ENCODE measurements at regions not wholly inside any gene's neighbourhood (a gene's known extent, or its start where the extent isn't known, plus 50 kb on each side); places are given as distances from the start of the nearest gene placed in this dataset.

GRCh38 chr10:6944436-6944835 lies 364.4 kb upstream of the PRKCQ start:
- DNase-seq (ENCODE audit: low spot score) (no peak), ATAC-seq (no peak)
- Histone ChIP-seq H2AFZ (no peak overlapping the region), H3K27ac (ENCODE audit: low read depth) (no peak overlapping the region), H3K4me2 (no peak overlapping the region), H3K36me3 (ENCODE audit: insufficient read depth) (no peaks in the 10 kb centered on the region), H3F3A (replicated peaks; ENCODE audit: low read depth) (no peaks in the 10 kb centered on the region), H3K27me3 (ENCODE audit: insufficient read depth) (no peaks in the 10 kb centered on the region), H3K4me1 (ENCODE audit: insufficient read depth) (no peaks in the 10 kb centered on the region), H3K9me2 (ENCODE audit: insufficient read depth) (peaks cover 5% of the 10 kb centered on the region; the same call in 1 of the 2 replicates), H3K4me3 (no peak overlapping the region), H4K20me1 (replicated peaks; ENCODE audit: insufficient read depth) (no peaks in the 10 kb centered on the region), H3K79me2 (replicated peaks; ENCODE audit: insufficient read depth) (no peaks in the 10 kb centered on the region)
- TF ChIP-seq EZH2phosphoT487 (IDR thresholded peaks at IDR 0.05; ENCODE audit: unreplicated experiment), result no peak
- TF ChIP-seq CREB1 (CRISPR knock-in tag; IDR thresholded peaks at IDR 0.05; ENCODE audit: low read depth), result no peak
- TF ChIP-seq CTCF (conservative IDR thresholded peaks at IDR 0.05; ENCODE audit: low read depth in 2 of 2), result no peak
- TF ChIP-seq ETS1 (IDR thresholded peaks at IDR 0.05), result no peak
- no peak for TF ChIP-seq POLR2AphosphoS5 (IDR thresholded peaks at IDR 0.05; ENCODE audit: low read depth)
- TF ChIP-seq JUNB (IDR thresholded peaks at IDR 0.05; ENCODE audit: unreplicated experiment), result no peak
- TF ChIP-seq ZNF114 (CRISPR knock-in tag; IDR thresholded peaks at IDR 0.05), result no peak
- no peak for TF ChIP-seq ZNF331 (CRISPR knock-in tag; IDR thresholded peaks at IDR 0.05; ENCODE audit: low read depth)
- H3K9me3 Mint-ChIP-seq, result no peaks in the 10 kb centered on the region
- H3K4me3 Mint-ChIP-seq, result no peak overlapping the region
- no peak overlapping the region for H3K27ac Mint-ChIP-seq
- no peaks in the 10 kb centered on the region for H3K36me3 Mint-ChIP-seq (ENCODE audit: low read depth)
- H3K27me3 Mint-ChIP-seq (ENCODE audit: insufficient read depth, low read depth, poor library complexity), result no peaks in the 10 kb centered on the region
- H3K4me1 Mint-ChIP-seq, result no peaks in the 10 kb centered on the region

GRCh38 chr10:6938384-6938783 lies 358.3 kb upstream of the PRKCQ start:
- Mint-ChIP-seq H3K27me3 (ENCODE audit: insufficient read depth, low read depth, poor library complexity) (no peaks in the 10 kb centered on the region), H3K36me3 (ENCODE audit: low read depth) (peaks cover 12% of the 10 kb centered on the region; the same call in 2 of the 3 replicates), H3K4me1 (peaks cover 6% of the 10 kb centered on the region; the same call in 2 of the 3 replicates), H3K9me3 (peaks cover 26% of the 10 kb centered on the region), H3K27ac (no peak overlapping the region), H3K4me3 (no peak overlapping the region)
- Histone ChIP-seq H3K4me1 (ENCODE audit: insufficient read depth) (peaks cover 10% of the 10 kb centered on the region), H4K20me1 (replicated peaks; ENCODE audit: insufficient read depth) (no peaks in the 10 kb centered on the region), H3K4me2 (no peak overlapping the region), H3K27me3 (ENCODE audit: insufficient read depth) (no peaks in the 10 kb centered on the region), H2AFZ (no peak overlapping the region), H3F3A (replicated peaks; ENCODE audit: low read depth) (no peaks in the 10 kb centered on the region), H3K4me3 (no peak overlapping the region), H3K9me2 (ENCODE audit: insufficient read depth) (no peaks in the 10 kb centered on the region; the same call in 1 of the 2 replicates), H3K79me2 (replicated peaks; ENCODE audit: insufficient read depth) (no peaks in the 10 kb centered on the region), H3K27ac (ENCODE audit: low read depth) (no peak overlapping the region), H3K36me3 (ENCODE audit: insufficient read depth) (no peaks in the 10 kb centered on the region)
- no peak for DNase-seq (ENCODE audit: low spot score)
- TF ChIP-seq ETS1 (IDR thresholded peaks at IDR 0.05) (no peak), ZNF331 (CRISPR knock-in tag; IDR thresholded peaks at IDR 0.05; ENCODE audit: low read depth) (no peak), JUNB (IDR thresholded peaks at IDR 0.05; ENCODE audit: unreplicated experiment) (no peak), EZH2 (IDR thresholded peaks at IDR 0.05; ENCODE audit: low read depth, unreplicated experiment) (no peak), ZNF114 (CRISPR knock-in tag; IDR thresholded peaks at IDR 0.05) (no peak)
- ATAC-seq, result no peak
